Naive B cell (primary cell): ENCODE measurements at regions not wholly inside any gene's neighbourhood (a gene's known extent, or its start where the extent isn't known, plus 50 kb on each side); places are given as distances from the start of the nearest gene placed in this dataset.
"Not testable (repeated sequence)": the region's sequence is repeated elsewhere in the genome, so short reads cannot be mapped to it uniquely, and the experiment has no call there.

ENCODE experiments used
- ATAC-seq, 2 donors: fragments of 150-1000 bp; cut with Tn5 transposase; 2 replicates each; pipeline ENCODE4 v1.10.0; 2021; ENCODE audit warnings: low read depth in 2 of 2, mild to moderate bottlenecking in 2 of 2, moderate library complexity in 2 of 2
- DNase-seq: peaks from one replicate; pipeline ENCODE4 v3.0.0; 2022
- H3K27ac Mint-ChIP-seq, 6 donors: one replicate each; pipeline ENCODE4 v1.8.0; 2020 to 2022; ENCODE audit warnings: mild to moderate bottlenecking in 6 of 6, mixed read lengths in 6 of 6, moderate library complexity in 5 of 6, inconsistent platforms in 2 of 6
- H3K27me3 Mint-ChIP-seq, 3 donors: one replicate each; pipeline ENCODE4 v1.8.0; 2021 to 2022; ENCODE audit warnings: mixed read lengths in 3 of 3, mild to moderate bottlenecking in 1 of 3
- H3K36me3 Mint-ChIP-seq, 2 donors: one replicate each; pipeline ENCODE4 v1.8.0; 2020 to 2022; ENCODE audit warnings: mixed read lengths in 2 of 2, inconsistent platforms in 1 of 2, mild to moderate bottlenecking in 1 of 2
- H3K4me1 Mint-ChIP-seq, 3 donors: one replicate each; pipeline ENCODE4 v1.8.0; 2020 to 2022; ENCODE audit warnings: mixed read lengths in 3 of 3, inconsistent platforms in 1 of 3, mild to moderate bottlenecking in 1 of 3, moderate library complexity in 1 of 3
- H3K4me3 Mint-ChIP-seq, 8 donors: one replicate each; pipeline ENCODE4 v1.8.0; 2020 to 2022; ENCODE audit warnings: mild to moderate bottlenecking in 8 of 8, mixed read lengths in 8 of 8, moderate library complexity in 8 of 8, inconsistent platforms in 2 of 8
- H3K9me3 Mint-ChIP-seq, 7 donors: one replicate each; pipeline ENCODE4 v1.8.0; 2020 to 2022; ENCODE audit warnings: mixed read lengths in 7 of 7, mild to moderate bottlenecking in 5 of 7, inconsistent platforms in 2 of 7, moderate library complexity in 1 of 7

DNA sequence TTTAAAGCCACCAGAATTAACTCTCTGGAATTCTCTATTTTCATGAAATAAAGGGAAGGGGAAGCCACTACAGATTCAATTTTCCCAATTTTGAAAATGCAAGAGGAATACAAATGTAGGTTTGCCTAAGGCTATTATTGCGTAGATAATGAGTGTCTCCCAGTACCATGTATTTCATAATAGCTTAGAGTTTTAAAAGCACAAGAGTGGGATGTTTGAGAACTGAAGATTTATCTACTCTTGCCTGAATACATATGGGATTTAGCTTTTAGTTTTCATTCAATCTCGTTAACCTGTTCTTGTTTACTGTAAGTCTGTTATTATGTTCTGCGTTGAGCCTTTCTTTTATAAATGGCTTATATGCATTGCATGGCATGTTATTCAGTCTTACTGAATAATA is 795.1 kb downstream of the BRINP3 start:
- Mint-ChIP-seq H3K36me3 (no peaks in the 10 kb centered on the region), H3K9me3 (peaks cover 0 to 2% (median 0%) of the 10 kb centered on the region in 7 donors), H3K27me3 (no peaks in the 10 kb centered on the region), H3K4me1 (no peaks in the 10 kb centered on the region), H3K27ac (no peak overlapping the region), H3K4me3 (no peak overlapping the region)
- ATAC-seq (no peak), DNase-seq (no peak)

DNA sequence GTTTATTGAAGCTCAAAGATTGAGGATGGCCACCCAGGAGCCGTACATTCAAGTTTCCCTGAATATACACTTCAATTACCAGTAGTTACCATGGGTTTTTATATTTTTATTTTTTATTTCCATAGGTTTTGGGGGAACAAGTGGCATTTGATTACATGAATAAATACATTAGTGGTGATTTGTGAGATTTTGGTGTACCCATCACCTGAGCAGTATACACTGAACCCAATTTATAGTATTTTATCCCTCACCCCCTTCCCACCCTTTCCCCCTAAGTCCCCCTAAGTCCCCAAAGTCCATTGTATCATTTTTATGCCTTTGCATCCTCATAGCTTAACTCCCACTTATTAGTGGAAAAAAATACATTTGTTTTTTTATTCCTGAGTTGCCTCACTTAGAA is 791.4 kb downstream of the BRINP3 start:
- peaks cover 0 to 4% (median 0%) of the 10 kb centered on the region in 7 donors for H3K9me3 Mint-ChIP-seq

DNA sequence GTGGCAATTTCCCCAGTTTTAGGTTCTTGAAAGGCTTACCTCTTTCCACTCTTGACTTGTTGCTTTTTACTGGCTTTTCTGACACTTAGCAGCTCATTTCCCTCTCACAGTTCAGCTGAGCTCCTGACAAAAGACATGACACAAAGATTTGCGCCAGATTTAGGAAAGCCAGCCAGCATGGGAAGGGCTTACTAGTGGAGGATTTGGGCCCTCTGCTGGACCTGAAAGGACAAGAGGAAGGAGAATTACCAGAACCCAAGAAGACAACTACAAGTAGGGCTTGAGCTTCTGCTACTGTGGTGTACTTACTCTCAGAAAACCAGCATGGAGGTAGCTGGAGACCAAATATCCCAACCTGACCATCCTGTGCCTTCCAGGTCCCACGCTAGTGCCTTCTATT is 784.5 kb downstream of the BRINP3 start:
- H3K27ac Mint-ChIP-seq = no peak overlapping the region

More for the DNA sequence above, 791.4 kb downstream of the BRINP3 start:
- Mint-ChIP-seq H3K4me3 (no peak overlapping the region), H3K4me1 (no peaks in the 10 kb centered on the region), H3K27ac (no peak overlapping the region), H3K36me3 (no peaks in the 10 kb centered on the region), H3K27me3 (no peaks in the 10 kb centered on the region)
- no peak for DNase-seq
- ATAC-seq = no peak

DNA sequence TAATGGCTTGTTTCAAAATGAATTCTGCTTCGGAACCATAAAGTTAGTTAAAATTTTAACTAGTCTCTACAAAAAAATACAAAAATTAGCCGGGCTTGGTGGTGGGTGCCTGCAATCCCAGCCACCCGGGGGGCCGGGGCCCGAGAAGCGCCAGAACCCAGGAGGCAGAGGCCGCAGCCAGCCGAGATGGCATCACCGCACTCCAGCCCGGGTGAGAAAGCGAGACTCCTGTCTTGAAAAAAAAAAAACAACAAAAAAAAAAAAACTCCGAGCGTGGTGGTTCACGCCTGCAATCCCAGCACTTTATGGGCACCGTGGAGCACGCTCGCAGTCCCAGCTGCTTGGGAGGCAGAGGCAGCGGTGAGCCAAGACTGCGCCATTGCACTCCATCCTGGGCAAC is 781.4 kb downstream of the BRINP3 start:
- ATAC-seq (no peak), DNase-seq (no peak)
- Mint-ChIP-seq H3K4me1 (no peaks in the 10 kb centered on the region), H3K27ac (no peak overlapping the region), H3K27me3 (no peaks in the 10 kb centered on the region), H3K4me3 (no peak overlapping the region), H3K36me3 (no peaks in the 10 kb centered on the region), H3K9me3 (peaks cover 0 to 12% (median 4%) of the 10 kb centered on the region in 7 donors)

More for the DNA sequence above, 784.5 kb downstream of the BRINP3 start:
- no peak for ATAC-seq
- Mint-ChIP-seq H3K36me3 (no peaks in the 10 kb centered on the region), H3K4me1 (no peaks in the 10 kb centered on the region), H3K4me3 (peak overlapping the region in 1 of 8 donors; percentile 48), H3K9me3 (peaks cover 0 to 12% (median 4%) of the 10 kb centered on the region in 7 donors), H3K27me3 (no peaks in the 10 kb centered on the region)
- no peak for DNase-seq

DNA sequence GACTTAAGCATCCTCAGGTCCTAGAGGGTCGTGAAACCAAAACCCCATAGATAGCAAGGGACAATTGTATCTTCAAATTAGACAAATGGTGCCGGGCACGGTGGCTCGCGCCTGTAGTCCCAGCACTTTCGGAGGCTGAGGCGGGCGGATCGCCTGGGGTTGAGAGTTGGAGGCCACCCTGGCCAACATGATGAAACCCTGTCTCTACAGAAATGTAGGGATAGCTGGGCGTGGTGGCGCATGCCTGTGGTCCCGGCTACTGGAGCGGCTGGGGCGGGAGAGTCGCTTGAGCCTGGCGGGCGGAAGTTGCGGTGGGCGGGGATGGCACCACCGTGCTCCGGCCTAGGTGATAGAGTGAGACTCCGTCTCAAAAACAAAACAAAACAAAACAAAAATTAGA is 780.6 kb downstream of the BRINP3 start:
- peaks cover 0 to 12% (median 4%) of the 10 kb centered on the region in 7 donors for H3K9me3 Mint-ChIP-seq
- H3K36me3 Mint-ChIP-seq = no peaks in the 10 kb centered on the region
- no peak for ATAC-seq
- H3K27ac Mint-ChIP-seq = no peak overlapping the region
- no peak for DNase-seq
- H3K4me1 Mint-ChIP-seq = no peaks in the 10 kb centered on the region
- no peak overlapping the region for H3K4me3 Mint-ChIP-seq
- no peaks in the 10 kb centered on the region for H3K27me3 Mint-ChIP-seq

DNA sequence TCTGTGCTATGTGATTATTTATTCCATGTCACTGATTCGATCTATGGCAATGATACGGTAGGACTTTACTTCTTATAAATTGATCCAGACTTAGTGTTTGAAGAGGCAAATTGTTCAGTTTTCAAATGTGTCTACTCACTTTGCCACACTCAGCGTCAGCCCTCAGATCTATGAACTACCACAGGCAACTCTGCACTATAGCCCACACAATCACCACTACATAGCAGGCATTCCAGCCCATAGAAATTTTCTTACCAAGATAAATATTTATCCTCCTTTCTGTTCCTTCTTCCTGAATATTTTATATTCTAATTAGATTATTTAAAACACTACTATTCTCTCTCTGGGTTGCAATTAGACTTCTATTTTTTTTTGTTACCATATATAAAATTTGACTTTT is 776.1 kb downstream of the BRINP3 start:
- no peak for DNase-seq
- Mint-ChIP-seq H3K36me3 (no peaks in the 10 kb centered on the region), H3K4me3 (no peak overlapping the region), H3K27ac (no peak overlapping the region), H3K9me3 (peaks cover 0 to 6% (median 0%) of the 10 kb centered on the region in 7 donors), H3K27me3 (no peaks in the 10 kb centered on the region), H3K4me1 (no peaks in the 10 kb centered on the region)
- no peak for ATAC-seq

DNA sequence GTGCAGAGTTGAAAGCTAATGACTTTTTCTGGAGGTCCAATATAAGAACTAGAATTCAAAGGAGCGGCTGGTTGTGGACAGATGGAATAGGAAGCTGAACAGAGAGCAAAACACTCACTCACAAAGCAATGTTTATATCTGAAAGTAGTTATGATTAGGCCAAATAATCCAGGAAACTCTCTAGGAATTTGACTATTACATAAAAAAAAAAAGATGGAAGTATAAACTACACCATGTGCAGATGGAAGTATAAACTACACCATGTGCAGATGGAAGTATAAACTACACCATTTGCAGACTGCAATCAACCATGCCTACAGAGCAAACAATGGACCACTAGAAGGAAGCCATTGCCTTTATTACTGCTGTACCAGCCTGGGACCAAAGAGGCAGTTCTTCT is 771.1 kb downstream of the BRINP3 start:
- Mint-ChIP-seq H3K9me3 (peaks cover 0 to 14% (median 2%) of the 10 kb centered on the region in 7 donors), H3K4me1 (no peaks in the 10 kb centered on the region), H3K27ac (no peak overlapping the region), H3K27me3 (no peaks in the 10 kb centered on the region), H3K36me3 (no peaks in the 10 kb centered on the region), H3K4me3 (peak overlapping the region in 1 of 8 donors; percentile 2)
- no peak for ATAC-seq
- DNase-seq = no peak

DNA sequence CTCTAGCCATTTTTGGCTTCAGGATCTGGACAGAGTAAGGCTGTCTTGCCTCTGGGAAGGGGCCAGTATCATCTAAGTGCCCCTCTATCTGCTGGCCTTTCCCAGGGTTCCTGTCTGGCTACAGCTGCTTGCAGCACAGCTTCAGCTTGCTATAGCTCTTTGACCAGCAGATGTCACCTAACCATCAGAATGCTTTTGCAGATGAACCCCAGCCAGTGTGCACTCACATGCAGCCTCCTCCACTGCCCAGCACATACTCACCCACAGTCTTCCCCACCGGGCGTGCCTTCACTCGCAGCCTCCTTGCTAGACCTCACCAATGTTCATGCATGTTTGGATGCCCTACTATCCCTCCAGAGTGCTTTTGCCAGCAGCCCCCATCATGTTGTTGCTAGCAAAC is 769.0 kb downstream of the BRINP3 start:
- Mint-ChIP-seq H3K9me3 (peaks cover 0 to 14% (median 2%) of the 10 kb centered on the region in 7 donors), H3K36me3 (no peaks in the 10 kb centered on the region), H3K27me3 (no peaks in the 10 kb centered on the region), H3K4me3 (no peak overlapping the region), H3K4me1 (no peaks in the 10 kb centered on the region), H3K27ac (no peak overlapping the region)
- DNase-seq = no peak
- ATAC-seq = no peak

DNA sequence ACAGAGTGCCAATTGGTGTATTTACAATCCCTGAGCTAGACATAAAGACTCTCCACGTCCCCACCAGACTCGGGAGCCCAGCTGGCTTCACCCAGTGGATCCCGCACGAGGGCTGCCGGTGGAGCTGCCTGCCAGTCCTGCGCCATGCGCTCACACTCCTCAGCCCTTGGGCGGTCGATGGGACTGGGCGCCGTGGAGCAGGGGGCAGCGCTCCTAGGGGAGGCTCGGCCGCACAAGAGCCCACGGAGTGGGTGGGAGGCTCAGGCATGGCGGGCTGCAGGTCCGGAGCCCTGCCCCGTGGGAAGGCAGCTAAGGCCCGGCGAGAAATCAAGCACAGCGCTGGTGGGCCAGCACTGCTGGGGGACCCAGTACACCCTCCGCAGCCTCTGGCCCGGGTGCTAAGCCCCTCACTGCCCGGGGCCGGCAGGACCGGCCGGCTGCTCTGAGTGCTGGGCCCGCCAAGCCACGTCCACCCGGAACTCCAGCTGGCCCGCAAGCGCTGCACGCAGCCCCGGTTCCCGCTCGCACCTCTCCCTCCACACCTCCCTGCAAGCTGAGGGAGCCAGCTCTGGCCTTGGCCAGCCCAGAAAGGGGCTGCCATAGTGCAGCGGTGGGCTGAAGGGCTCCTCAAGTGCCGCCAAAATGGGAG is 759.4 kb downstream of the BRINP3 start:
- not testable (repeated sequence) for DNase-seq

DNA sequence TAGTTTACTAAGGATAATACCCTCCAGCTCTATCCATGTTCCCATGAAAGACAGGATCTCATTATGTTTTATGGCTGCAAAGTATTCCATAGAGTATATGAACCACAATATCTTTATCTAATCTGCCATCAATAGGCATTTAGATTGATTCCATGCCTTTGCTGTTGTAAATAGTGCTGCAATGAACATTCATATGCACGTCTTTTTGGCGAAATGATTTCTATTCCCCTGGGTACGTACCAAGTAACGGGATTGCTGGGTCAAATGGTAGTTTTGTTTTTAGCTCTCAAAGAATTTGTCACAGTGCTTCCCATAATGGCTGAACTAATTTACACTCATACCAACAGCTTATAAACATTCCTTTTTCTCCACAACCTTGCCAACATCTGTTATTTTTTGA is 750.9 kb downstream of the BRINP3 start:
- no peaks in the 10 kb centered on the region for H3K27me3 Mint-ChIP-seq
- H3K9me3 Mint-ChIP-seq = peaks cover 0 to 8% (median 4%) of the 10 kb centered on the region in 7 donors
- DNase-seq = no peak
- H3K27ac Mint-ChIP-seq = no peak overlapping the region
- no peak overlapping the region for H3K4me3 Mint-ChIP-seq
- no peak for ATAC-seq
- H3K4me1 Mint-ChIP-seq = no peaks in the 10 kb centered on the region
- no peaks in the 10 kb centered on the region for H3K36me3 Mint-ChIP-seq

More for the DNA sequence above, 759.4 kb downstream of the BRINP3 start:
- H3K36me3 Mint-ChIP-seq, H3K4me1 Mint-ChIP-seq, ATAC-seq, H3K4me3 Mint-ChIP-seq, H3K27ac Mint-ChIP-seq, H3K27me3 Mint-ChIP-seq, H3K9me3 Mint-ChIP-seq: not testable (repeated sequence)

DNA sequence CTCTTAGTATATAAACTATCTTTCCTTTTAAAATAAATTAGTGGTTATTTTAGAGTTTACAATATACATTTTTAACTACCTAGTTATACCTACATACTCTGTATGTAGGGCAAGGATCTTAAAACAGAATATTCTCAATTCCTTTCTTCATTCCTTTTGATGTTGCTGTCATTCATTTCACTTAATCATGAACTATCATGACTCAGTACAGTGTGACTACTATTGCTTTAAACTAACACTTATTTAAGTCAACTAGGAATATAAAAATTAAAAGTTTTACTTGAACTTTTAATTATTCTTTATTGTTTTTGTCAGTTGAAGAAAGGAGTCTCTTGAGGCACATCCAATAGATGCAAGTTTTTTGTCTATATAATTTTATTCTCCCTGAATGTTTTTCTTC is 726.4 kb downstream of the BRINP3 start:
- no peak for ATAC-seq
- Mint-ChIP-seq H3K27ac (no peak overlapping the region), H3K4me1 (no peaks in the 10 kb centered on the region), H3K27me3 (no peaks in the 10 kb centered on the region), H3K36me3 (no peaks in the 10 kb centered on the region), H3K9me3 (peaks cover 2 to 9% (median 5%) of the 10 kb centered on the region in 7 donors), H3K4me3 (no peak overlapping the region)
- no peak for DNase-seq

DNA sequence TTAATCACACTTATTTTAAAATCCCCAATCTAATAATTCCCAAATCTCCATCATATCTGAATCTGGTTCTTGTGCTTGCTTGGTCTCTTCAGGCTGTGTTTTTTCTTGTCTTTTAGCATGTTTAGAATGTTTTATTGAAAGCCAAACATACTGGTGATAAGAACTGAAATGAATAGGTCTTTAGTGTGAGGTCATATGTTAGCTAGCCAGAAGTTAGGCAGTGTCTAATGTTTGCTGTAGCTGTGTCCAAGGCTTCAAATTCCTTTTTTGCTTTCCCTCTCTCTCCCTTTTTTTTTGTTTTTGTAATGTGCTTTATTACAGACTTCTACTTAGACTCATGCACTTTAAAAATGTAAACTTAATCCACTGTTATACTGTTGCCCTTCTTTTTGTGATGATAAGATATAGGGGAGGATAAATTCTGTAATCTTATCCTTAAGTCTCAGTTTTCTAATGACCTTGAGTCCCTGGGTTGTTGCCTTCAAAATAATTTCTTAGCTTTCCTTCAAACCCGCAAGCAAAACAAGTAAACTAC is 725.1 kb downstream of the BRINP3 start:
- peaks cover 2 to 9% (median 6%) of the 10 kb centered on the region in 7 donors for H3K9me3 Mint-ChIP-seq
- H3K36me3 Mint-ChIP-seq = no peaks in the 10 kb centered on the region
- H3K27me3 Mint-ChIP-seq = no peaks in the 10 kb centered on the region
- DNase-seq (no peak), ATAC-seq (no peak)
- H3K4me1 Mint-ChIP-seq = no peaks in the 10 kb centered on the region
- H3K27ac Mint-ChIP-seq = peak overlapping the region in 1 of 6 donors; percentile 83
- H3K4me3 Mint-ChIP-seq = no peak overlapping the region

DNA sequence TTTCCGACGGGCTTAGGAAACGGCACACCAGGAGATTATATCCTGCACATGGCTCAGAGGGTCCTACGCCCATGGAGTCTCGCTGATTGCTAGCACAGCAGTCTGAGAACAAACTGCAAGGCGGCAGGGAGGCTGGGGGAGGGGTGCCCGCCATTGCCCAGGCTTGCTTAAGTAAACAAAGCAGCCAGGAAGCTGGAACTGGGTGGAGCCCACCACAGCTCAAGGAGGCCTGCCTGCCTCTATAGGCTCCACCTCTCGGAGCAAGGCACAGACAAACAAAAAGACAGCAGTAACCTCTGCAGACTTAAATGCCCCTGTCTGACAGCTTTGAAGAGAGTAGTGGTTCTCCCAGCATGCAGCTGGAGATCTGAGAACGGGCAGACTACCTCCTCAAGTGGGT is 722.6 kb downstream of the BRINP3 start:
- H3K27me3 Mint-ChIP-seq, H3K9me3 Mint-ChIP-seq, DNase-seq, H3K36me3 Mint-ChIP-seq, H3K27ac Mint-ChIP-seq, ATAC-seq, H3K4me3 Mint-ChIP-seq, H3K4me1 Mint-ChIP-seq: not testable (repeated sequence)

DNA sequence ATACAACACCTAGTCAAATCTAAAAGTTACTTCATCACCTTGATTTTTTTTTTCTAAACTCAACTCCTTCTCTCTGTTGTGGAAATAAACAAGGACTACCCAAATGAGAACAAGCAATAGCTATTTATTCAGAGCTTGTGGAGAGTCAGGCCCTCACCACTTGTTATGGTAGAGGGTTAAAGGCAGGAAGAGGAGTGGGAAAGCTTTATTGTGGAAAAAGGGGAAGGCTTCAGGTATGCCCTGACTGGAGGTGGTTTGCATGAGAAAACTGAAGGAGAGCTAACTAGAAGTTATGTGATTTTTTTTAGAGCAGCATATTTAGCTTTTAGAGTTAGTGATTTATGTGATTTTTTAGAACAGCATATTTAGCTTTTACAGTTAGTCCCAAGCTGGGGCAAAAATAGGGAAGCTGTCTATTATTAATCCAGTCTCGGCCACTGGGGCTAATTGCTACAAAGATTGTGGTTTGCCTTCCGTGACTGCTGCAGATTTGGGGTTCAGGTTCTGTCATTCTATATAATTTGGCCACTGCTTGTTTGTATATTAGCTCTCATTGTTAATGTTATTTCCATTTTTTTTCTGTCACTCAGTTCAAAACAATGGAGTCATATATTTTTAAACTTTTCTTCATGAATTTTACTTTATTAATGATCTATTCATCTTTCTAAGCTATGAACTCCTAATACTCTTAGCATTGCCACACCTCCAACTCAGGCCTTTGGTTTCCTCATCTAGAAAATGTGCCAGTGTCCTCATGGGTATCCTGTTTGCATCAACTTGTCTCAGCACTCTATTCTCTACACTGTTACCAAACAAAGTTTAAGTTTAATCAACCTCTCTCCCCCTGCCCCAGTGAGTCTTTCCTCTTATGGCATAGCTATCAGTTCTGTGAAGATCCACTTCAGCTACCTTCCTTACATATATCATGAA is 713.0 kb downstream of the BRINP3 start:
- no peak for ATAC-seq
- Mint-ChIP-seq H3K27me3 (no peaks in the 10 kb centered on the region), H3K9me3 (peaks cover 0 to 12% (median 5%) of the 10 kb centered on the region in 7 donors)

More for the DNA sequence above, 713.0 kb downstream of the BRINP3 start:
- no peaks in the 10 kb centered on the region for H3K36me3 Mint-ChIP-seq
- no peak for DNase-seq
- no peaks in the 10 kb centered on the region for H3K4me1 Mint-ChIP-seq
- H3K4me3 Mint-ChIP-seq = no peak overlapping the region
- H3K27ac Mint-ChIP-seq = peak overlapping the region in 1 of 6 donors; percentile 5
